ENCODE measurements at regions not wholly inside any gene's neighbourhood (a gene's known extent, or its start where the extent isn't known, plus 50 kb on each side); places are given as distances from the start of the nearest gene placed in this dataset.

- H3K9me3 ChIP-seq (ENCODE audit: low read depth) = no peaks in the 10 kb centered on the region
- H3K4me1 ChIP-seq (ENCODE audit: low read depth) = no peaks in the 10 kb centered on the region
- no peak overlapping the region for H3K4me3 ChIP-seq
- H3K27me3 ChIP-seq = no peaks in the 10 kb centered on the region
- no peak overlapping the region for H3K27ac ChIP-seq
- no peaks in the 10 kb centered on the region for H3K36me3 ChIP-seq
- TF ChIP-seq CTCF (IDR thresholded peaks at IDR 0.05; ENCODE audit: low read depth, low read length) = no peak
- no peak for DNase-seq (ENCODE audit: low read depth in 1 of 2, low spot score in 1 of 2)
Measured at GRCh38 chr12:18153826-18154225, 63.8 kb upstream of the RERGL start.

GRCh38 chr12:18151036-18151435, 61.0 kb upstream of the RERGL start:
- Histone ChIP-seq H3K4me1 (ENCODE audit: low read depth) (no peaks in the 10 kb centered on the region), H3K36me3 (no peaks in the 10 kb centered on the region), H3K27me3 (no peaks in the 10 kb centered on the region), H3K27ac (no peak overlapping the region), H3K4me3 (no peak overlapping the region), H3K9me3 (ENCODE audit: low read depth) (no peaks in the 10 kb centered on the region)
- no peak for TF ChIP-seq CTCF (IDR thresholded peaks at IDR 0.05; ENCODE audit: low read depth, low read length)
- DNase-seq (ENCODE audit: low read depth in 1 of 2, low spot score in 1 of 2) = peak in 1 of 2 donors; percentile 63

GRCh38 chr12:18148961-18149360, 59.0 kb upstream of the RERGL start:
- H3K27me3 ChIP-seq = no peaks in the 10 kb centered on the region
- no peak overlapping the region for H3K4me3 ChIP-seq
- no peak for TF ChIP-seq CTCF (IDR thresholded peaks at IDR 0.05; ENCODE audit: low read depth, low read length)
- H3K36me3 ChIP-seq = no peaks in the 10 kb centered on the region
- peak in 1 of 2 donors; percentile 18 for DNase-seq (ENCODE audit: low read depth in 1 of 2, low spot score in 1 of 2)
- no peak overlapping the region for H3K27ac ChIP-seq
- H3K4me1 ChIP-seq (ENCODE audit: low read depth) = no peaks in the 10 kb centered on the region
- H3K9me3 ChIP-seq (ENCODE audit: low read depth) = no peaks in the 10 kb centered on the region

GRCh38 chr12:18146363-18146762, 56.4 kb upstream of the RERGL start:
- Histone ChIP-seq H3K9me3 (ENCODE audit: low read depth) (no peaks in the 10 kb centered on the region), H3K27ac (no peak overlapping the region), H3K36me3 (no peaks in the 10 kb centered on the region), H3K4me3 (no peak overlapping the region), H3K27me3 (no peaks in the 10 kb centered on the region), H3K4me1 (ENCODE audit: low read depth) (no peaks in the 10 kb centered on the region)
- peak in 1 of 2 donors; percentile 73 for DNase-seq (ENCODE audit: low read depth in 1 of 2, low spot score in 1 of 2)
- TF ChIP-seq CTCF (IDR thresholded peaks at IDR 0.05; ENCODE audit: low read depth, low read length) = no peak

GRCh38 chr12:18145924-18146323, 55.9 kb upstream of the RERGL start:
- no peaks in the 10 kb centered on the region for H3K9me3 ChIP-seq (ENCODE audit: low read depth)

More at GRCh38 chr12:18145924-18146323, 55.9 kb upstream of the RERGL start:
- Histone ChIP-seq H3K36me3 (no peaks in the 10 kb centered on the region), H3K27ac (no peak overlapping the region), H3K4me1 (ENCODE audit: low read depth) (no peaks in the 10 kb centered on the region), H3K4me3 (no peak overlapping the region), H3K27me3 (no peaks in the 10 kb centered on the region)
- TF ChIP-seq CTCF (IDR thresholded peaks at IDR 0.05; ENCODE audit: low read depth, low read length) = no peak
- peak in 1 of 2 donors; percentile 80 for DNase-seq (ENCODE audit: low read depth in 1 of 2, low spot score in 1 of 2)

Measured in cardiac muscle cell (in vitro differentiated cells and primary cell).